IMR-90 (cell line): ENCODE measurements at regions not wholly inside any gene's neighbourhood (a gene's known extent, or its start where the extent isn't known, plus 50 kb on each side); places are given as distances from the start of the nearest gene placed in this dataset.

Experiments used
- CHD1 ChIP-seq: IDR thresholded peaks from 2 replicates; pipeline ENCODE4 v1.6.1; 2012; ENCODE audit warnings: low read depth, low read length, improper control_type of control experiment
- MAZ ChIP-seq: IDR thresholded peaks from 2 replicates; pipeline ENCODE4 v1.6.1; 2012; ENCODE audit warnings: low read depth, mild to moderate bottlenecking, low read length, improper control_type of control experiment, moderate library complexity, borderline replicate concordance
- MXI1 ChIP-seq: IDR thresholded peaks from 2 replicates; pipeline ENCODE4 v1.6.1; 2012; ENCODE audit warnings: low read depth, mild to moderate bottlenecking, low read length, moderate library complexity, borderline replicate concordance
- NFE2L2 ChIP-seq: fragments of 150-350 bp; IDR thresholded peaks from 2 replicates; pipeline ENCODE4 v1.6.1; 2016; ENCODE audit warnings: low read depth, mild to moderate bottlenecking, low read length
- POLR2A ChIP-seq: IDR thresholded peaks from 2 replicates; pipeline ENCODE4 v1.6.1; 2012; ENCODE audit warnings: mild to moderate bottlenecking, low read depth, low read length
- RAD21 ChIP-seq: IDR thresholded peaks from 2 replicates; pipeline ENCODE4 v1.6.1; 2012; ENCODE audit warnings: low read length, improper control_type of control experiment
- RFX5 ChIP-seq: IDR thresholded peaks from 2 replicates; pipeline ENCODE4 v1.8.0; 2012; ENCODE audit warnings: low read depth, mild to moderate bottlenecking, low read length, moderate library complexity
- SMC3 ChIP-seq: fragments of 150-350 bp; IDR thresholded peaks from 2 replicates; pipeline ENCODE4 v1.6.1; 2016; ENCODE audit warnings: low read depth, mild to moderate bottlenecking, antibody characterized with exemption, low read length, moderate library complexity
- USF2 ChIP-seq: fragments of 150-350 bp; IDR thresholded peaks from 2 replicates; pipeline ENCODE4 v1.6.1; 2017; ENCODE audit warnings: mild to moderate bottlenecking, antibody characterized with exemption, low read length, low read depth
- TF ChIP-seq, protein P1 (sequence below): conservative IDR thresholded peaks from 2 replicates; pipeline ENCODE4 v1.5.1; 2012; ENCODE audit warnings: mild to moderate bottlenecking, low read depth, low read length, improper control_type of control experiment

DNA sequence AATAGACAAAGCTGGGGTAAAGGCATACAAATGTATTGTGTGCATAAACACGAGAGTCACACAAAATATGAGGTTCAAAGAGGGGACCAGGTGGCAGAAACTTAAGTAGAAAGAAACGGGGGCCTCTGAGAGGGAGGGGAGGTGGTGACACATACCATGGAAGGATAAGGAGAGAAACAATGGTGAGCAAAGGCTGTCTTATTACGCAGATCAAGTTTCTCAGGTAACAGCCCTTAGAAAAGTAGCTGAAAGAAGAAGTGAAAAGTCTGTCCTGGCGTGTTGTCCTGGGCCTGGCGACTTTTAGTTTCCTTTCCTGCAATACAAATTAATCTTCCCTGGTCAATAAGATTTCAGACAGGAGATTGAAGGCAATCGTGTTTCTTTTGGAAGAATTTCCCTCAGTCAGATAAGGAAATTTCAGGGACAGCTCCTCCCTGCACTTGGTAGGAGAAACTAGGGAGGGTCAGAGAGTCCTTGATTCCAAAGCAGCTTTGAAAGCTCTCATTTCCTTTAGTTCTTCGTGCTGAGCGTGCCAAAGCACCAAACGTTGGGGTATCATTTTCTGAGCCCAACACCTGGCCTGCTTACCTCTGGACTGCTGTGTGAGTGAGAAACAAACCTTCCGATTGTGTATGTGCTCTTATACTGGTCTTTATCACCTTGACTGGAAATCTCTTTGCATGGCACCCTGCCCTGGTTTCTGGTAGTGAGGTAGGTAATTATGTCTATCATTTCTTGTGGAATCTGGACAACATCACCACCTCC, 676.7 kb upstream of the LCORL start:
- TF ChIP-seq CHD1 = no peak
- no peak for TF ChIP-seq RAD21
- TF ChIP-seq, protein P1, sequence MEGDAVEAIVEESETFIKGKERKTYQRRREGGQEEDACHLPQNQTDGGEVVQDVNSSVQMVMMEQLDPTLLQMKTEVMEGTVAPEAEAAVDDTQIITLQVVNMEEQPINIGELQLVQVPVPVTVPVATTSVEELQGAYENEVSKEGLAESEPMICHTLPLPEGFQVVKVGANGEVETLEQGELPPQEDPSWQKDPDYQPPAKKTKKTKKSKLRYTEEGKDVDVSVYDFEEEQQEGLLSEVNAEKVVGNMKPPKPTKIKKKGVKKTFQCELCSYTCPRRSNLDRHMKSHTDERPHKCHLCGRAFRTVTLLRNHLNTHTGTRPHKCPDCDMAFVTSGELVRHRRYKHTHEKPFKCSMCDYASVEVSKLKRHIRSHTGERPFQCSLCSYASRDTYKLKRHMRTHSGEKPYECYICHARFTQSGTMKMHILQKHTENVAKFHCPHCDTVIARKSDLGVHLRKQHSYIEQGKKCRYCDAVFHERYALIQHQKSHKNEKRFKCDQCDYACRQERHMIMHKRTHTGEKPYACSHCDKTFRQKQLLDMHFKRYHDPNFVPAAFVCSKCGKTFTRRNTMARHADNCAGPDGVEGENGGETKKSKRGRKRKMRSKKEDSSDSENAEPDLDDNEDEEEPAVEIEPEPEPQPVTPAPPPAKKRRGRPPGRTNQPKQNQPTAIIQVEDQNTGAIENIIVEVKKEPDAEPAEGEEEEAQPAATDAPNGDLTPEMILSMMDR = no peak
- no peak for TF ChIP-seq MXI1
- no peak for TF ChIP-seq USF2
- no peak for TF ChIP-seq RFX5
- no peak for TF ChIP-seq POLR2A
- TF ChIP-seq SMC3 = no peak
- no peak for TF ChIP-seq NFE2L2
- TF ChIP-seq MAZ = no peak
